D341Med (cell line): ENCODE measurements at regions not wholly inside any gene's neighbourhood (a gene's known extent, or its start where the extent isn't known, plus 50 kb on each side); places are given as distances from the start of the nearest gene placed in this dataset.

Experiments used
- DNase-seq: peaks from one replicate; pipeline ENCODE4 v3.0.0; 2012; ENCODE audit warnings: low spot score

- no peak for DNase-seq
Observed at GRCh38 chr21:19844334-19844733, 1153.9 kb upstream of the NCAM2 start.

DNA sequence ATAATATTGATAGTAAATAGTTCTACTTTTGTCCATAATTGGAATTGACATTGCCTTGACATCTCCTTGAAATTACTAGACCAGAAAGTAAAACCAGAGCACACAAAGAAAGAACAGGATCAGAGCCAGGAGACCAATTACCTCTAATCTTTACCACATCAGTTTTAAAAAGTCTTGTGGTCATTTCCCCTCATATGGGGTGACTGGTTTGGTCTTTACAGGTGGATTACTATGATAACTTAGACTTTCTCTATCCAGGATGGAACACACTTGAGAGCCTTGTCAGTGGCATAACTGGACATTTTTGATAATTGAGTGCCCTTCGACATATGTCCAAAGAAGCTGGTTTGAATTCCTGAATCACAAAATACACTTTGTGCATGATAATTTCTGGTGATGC is 1148.1 kb upstream of the NCAM2 start:
- no peak for DNase-seq

- DNase-seq, result no peak
Observed at GRCh38 chr21:19853061-19853460, 1145.1 kb upstream of the NCAM2 start.

DNA sequence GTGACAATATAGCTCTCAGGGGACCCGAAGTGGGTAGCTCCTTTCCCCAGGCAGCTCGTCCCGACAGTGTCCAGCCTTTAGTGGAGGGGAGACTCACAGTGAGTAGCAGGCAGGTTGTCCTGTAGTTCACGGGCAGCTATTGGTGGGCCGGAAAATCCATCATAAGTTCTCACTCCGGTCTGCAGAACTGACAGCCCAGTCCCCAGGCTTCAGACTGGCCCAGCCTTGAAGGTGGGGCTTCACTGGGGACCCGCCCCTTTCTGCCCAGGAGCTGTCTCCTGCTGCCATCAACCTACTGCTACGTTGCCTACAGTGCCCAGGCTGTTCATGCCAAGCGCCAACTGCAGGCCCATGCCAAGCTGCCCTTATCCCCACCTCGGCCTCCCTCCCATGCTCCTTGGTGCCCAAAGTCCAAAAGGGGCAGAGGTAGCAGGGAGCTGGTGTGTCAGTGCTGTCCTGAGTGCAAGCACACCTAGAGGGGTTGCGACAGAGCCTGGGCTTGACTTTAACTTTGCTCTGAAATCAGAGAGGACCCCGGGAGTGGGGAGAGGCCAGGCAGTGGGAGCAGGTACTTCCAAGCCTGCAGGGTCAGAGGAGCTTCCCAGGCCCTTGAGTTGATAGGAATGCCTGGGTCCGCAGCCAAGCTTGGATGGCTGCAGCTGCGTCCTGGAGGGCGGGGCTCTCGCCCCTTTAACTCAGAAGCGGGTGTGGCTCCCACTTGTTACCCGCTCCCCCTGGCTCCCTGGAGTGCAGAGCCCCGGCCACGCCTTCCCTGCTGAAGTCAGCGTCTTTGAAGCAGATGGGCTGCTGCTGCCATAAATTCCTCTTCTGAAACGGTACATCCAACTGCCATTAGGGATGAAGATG is 1144.3 kb upstream of the NCAM2 start:
- DNase-seq, result peak; percentile 24

GRCh38 chr21:19855522-19855921 is 1142.7 kb upstream of the NCAM2 start:
- DNase-seq, result peak; percentile 8

- DNase-seq, result no peak
Observed at GRCh38 chr21:19864476-19864875, 1133.7 kb upstream of the NCAM2 start.

GRCh38 chr21:19870682-19871081 is 1127.5 kb upstream of the NCAM2 start:
- no peak for DNase-seq

- no peak for DNase-seq
Observed at GRCh38 chr21:19874521-19874920, 1123.7 kb upstream of the NCAM2 start.

DNA sequence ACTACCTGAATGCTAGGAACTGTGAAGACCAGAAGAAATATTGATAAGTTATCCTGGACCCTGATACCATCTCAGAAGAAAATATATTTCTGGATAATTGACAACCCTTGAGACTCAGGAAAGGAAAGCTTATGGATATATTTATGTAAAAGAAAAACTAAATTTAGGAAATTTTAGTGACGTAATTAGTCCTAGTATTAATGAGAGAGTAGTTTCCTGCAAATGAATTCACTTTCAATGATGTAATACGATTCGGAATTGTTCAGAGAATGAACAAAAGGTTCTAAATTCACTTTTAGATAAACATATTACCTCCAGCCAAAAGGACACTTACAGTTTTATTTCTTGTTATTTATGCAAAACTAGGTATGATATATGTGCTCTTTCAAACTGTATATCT is 1120.1 kb upstream of the NCAM2 start:
- no peak for DNase-seq

DNA sequence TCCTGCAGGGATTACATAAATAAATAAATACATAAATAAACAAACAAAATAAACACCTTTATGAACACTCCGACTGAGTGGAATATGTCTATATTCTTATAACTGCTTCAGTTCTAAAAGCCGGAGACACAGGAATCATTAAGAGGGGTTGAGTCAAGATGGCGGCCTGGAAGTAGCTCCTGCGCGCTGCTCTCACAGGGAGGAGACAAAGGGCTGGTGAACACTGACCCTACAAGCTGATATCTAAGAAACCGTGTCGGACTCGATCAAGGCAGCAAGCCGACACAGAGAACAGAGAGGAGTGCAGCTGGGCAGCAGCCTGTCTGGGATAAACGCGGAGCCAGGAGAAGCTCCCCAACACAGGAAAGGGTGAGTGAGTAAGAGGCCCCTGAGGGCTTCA is 1098.6 kb upstream of the NCAM2 start:
- no peak for DNase-seq

GRCh38 chr21:19900149-19900548 is 1098.1 kb upstream of the NCAM2 start:
- no peak for DNase-seq

DNA sequence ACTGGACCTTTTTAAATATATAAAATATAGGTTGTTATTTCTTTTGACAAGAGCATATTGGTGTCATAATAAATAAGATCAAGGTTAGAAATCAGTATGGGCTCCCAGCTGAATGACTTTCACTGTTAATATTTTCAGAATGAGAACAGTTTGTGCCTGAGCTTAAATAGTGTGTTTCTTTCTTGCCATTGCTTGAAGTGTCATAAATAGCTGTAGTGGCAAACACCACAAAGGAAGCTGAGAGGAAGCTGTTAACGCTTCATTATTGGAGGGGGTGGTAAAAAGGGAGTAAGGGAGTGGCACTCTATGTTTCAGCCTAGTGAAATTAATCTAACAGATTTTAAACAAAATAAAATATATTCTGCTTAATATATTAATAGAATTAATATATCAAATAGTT is 1089.8 kb upstream of the NCAM2 start:
- no peak for DNase-seq

DNA sequence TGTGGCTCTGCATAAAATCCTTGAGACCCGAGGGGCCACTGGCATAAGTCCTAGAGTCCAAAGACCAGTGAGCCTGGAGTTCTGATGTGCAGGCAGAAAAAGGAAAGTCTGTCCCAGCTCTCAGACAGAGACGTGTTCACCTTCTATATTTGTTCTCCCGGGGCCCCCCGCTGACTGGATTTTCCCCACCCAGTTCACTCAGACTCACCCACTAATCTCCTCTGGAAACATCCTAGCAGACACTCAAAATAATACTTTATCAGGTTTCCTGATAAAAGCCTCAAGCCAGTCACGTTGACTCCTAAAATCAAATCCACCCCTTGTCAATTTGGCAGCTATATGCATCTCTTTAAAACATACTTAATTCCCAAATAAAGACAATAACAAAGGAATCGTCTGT is 1084.2 kb upstream of the NCAM2 start:
- no peak for DNase-seq

DNA sequence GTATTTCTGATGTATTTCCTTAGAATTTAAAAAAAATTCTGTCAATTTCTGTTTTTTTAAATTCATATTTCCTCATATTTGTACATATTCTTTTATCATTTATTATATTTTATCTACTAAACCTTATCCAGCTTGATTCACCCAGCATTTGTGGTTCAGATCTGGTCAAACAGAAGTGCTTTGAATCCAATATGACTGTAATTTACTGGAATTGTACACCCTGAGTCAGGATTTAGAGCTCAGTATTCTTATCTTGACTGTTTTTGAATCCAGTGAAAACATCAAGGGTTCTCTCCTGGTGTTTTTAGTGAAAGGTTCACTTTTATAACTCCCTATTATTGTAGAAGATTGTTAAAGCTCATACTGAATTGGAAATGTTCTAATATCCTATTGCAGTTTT is 1077.0 kb upstream of the NCAM2 start:
- DNase-seq, result no peak

DNA sequence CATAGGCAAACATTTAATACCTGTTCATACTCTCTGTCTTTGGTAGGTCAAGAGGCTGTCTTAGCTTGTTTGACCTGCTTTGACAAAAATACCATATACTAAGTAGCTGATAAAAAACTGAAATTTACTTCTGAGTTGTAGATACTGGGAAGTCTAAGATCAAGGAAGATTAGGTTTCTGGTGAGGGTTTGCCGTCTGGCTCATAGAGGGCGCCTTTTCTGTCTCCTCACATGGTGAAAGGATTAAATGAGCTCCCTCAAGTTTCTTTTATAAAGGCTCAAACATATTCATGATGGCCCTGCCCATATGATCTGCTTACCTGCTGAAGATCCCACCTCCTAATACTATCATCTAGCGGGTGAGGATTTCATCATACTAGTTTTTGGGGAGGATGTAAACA is 1076.1 kb upstream of the NCAM2 start:
- DNase-seq, result no peak

DNA sequence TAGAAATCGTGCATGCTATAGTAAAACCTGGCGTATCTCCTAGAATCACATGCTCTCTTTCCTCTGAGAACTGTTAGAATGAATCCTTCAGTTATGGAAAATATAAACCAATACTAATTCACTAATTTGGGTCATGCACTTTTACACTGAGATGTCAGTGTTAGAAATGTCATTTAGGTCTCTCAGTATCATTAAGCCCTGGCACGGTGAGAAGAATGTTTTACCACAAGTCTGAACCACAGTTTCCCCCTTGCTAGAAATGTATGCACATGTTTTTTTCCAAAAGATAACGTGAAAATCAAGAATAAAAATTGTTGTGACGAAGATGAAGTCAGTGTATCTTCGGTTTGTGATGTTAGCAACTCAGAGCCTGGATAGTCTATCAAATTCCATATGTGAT is 1062.7 kb upstream of the NCAM2 start:
- no peak for DNase-seq

DNA sequence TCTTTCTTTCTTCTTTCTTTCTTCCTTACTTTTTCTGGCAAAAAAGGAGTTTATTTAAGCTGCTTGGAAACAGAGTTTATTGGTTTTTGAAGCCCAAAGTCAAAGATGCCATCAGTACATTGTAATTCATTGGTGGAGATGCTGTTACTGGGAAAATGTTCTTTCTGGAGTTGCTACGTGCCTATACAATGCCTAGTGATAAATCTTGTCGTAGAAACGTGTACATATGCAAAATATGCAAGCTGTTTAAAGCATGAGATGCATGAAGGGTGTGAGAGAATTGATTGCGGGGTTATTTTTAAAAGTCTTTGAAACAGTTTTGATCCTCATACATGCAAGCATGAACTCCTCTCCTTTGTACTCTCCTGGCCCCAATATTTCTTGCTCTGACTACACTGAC is 1060.6 kb upstream of the NCAM2 start:
- DNase-seq, result no peak

DNA sequence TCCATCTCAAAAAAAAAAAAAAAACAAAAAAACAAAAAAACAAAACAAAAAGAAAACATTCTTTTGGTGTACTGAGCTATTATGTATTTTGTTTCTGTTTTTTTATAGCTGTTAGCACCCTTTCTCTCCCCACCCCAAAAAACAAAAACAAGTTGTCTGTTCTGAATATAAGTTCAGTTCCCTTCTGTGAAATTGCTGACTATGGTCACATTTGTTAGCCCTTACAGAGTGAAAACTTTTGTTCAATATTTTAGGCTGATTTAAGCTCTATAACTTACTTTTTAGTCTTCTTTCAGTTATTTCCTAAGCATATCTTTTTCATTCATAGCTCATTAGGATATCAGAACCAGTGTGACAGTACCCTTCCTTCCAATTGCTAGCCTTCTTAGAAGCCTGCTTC is 1056.6 kb upstream of the NCAM2 start:
- DNase-seq, result no peak

DNA sequence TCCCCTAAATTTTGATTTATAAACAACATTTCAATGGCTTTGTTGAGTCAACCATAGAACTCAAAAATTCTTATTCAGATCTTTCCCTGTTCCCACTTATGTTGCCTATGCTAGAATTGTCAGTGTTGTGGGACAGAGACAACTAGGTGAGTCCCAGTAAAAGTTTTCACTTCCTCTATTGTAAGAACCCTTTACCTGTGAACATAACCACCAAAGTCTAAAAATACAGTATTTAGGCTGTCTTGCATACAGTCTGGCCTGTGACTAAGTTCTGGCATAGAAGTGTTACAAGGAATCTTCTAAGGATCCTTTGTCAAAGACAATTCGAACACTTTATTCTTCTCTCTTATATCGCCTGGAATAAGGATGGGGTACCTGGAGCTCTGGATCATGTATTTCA is 1047.9 kb upstream of the NCAM2 start:
- no peak for DNase-seq

DNA sequence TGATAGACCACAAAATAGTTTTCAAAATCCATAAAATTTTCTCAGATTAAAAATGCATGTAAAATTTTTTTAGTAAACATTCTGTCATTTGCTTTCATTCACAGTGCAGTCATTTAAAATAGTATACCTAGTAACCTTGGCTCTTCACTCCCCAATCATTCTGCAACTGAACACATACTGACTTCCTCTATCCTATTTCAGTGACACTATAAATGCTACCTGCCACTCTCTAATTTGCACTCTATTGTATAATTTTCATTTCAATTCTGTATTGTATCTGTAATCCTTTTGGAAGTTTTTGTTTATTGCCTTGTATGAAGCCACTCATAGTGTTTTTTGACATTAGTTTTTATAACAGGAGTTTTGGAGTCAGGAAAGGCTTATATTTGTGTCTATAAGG is 1029.1 kb upstream of the NCAM2 start:
- DNase-seq, result no peak

DNA sequence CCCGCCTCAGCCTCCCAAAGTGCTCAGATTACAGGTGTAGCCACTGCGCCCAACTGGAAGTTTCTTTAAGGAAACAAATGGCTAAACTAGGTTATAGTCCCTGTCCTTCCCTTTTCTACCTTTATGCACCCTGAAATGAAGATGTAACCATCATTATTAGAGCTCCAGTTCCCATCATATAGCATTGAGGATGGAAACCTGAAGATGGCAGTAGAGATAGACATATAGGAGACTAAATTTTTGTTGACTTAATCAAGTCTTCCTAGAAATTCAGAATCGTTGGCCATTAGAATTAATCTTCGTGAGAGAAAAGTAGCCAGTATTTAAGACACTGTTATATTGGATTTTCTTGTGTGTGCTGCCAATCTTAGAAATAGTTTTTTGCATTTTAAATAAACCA is 1016.3 kb upstream of the NCAM2 start:
- DNase-seq, result no peak

DNA sequence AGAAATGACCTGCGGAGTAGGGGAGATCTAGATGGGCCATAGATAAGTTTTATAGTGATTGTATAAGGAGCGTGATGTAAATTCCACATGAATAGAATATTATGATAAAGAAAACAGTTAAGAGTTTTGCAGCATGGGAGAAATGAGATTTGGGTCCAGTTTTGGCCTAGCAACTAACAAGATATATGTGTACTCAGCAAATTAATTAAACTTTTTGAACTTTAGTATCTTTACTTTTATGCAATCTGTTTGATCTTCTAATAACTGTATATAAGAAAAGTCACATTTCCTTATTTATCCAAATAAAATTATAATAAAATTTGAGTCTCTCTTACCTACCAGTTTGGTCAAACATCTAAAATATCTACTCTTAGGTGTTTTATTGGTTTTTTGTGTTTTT is 1011.8 kb upstream of the NCAM2 start:
- DNase-seq, result no peak

GRCh38 chr21:19987671-19988070 is 1010.5 kb upstream of the NCAM2 start:
- no peak for DNase-seq

DNA sequence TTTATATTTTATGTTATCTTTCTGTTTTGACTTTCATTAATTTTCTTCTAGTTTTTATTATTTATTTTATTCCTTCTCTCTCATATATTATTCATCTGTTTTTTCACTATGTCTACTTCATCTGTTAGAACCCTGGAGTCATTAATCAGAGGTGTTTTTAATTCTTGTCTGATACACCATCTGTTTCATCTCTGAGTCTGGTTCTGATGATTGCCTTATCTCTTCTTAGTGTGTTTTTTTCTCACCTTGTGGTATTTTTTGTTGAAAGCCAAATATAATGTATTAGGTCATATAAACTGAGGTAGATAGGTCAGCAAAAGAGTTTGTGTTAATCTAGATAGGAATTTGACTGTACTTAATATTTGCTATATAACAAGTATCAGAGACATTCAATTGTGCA is 1005.7 kb upstream of the NCAM2 start:
- no peak for DNase-seq
